ENCODE measurements at regions not wholly inside any gene's neighbourhood (a gene's known extent, or its start where the extent isn't known, plus 50 kb on each side); places are given as distances from the start of the nearest gene placed in this dataset.
A peak's percentile ranks its signal among the peaks of the same experiment; 100 is the strongest.
"Not testable (repeated sequence)": the region's sequence is repeated elsewhere in the genome, so short reads cannot be mapped to it uniquely, and the experiment has no call there.

DNA sequence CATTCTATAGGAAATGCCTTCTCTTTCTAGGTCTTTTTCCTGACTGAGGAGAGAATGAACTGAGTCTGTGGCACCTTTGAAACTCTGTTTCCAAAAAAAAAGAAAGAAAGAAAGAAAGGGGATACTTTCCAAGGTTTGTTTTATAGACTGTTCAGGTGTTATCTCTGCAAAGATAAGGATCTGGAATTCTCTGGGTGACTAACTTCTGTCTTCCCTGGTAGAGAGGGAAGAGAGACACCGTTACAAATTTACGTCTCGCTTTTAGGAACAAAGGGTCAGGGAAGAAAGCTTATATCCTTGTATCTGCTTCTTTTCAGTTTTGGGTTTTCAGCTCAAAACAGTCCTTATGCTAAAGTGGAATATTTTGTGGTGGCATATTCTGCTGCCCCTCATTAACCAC lies 314.1 kb downstream of the RAPGEF2 start:
- TF ChIP-seq, protein P1, sequence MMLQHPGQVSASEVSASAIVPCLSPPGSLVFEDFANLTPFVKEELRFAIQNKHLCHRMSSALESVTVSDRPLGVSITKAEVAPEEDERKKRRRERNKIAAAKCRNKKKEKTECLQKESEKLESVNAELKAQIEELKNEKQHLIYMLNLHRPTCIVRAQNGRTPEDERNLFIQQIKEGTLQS (CRISPR knock-in tag; conservative IDR thresholded peaks at IDR 0.05): no peak
- TF ChIP-seq, protein P2, sequence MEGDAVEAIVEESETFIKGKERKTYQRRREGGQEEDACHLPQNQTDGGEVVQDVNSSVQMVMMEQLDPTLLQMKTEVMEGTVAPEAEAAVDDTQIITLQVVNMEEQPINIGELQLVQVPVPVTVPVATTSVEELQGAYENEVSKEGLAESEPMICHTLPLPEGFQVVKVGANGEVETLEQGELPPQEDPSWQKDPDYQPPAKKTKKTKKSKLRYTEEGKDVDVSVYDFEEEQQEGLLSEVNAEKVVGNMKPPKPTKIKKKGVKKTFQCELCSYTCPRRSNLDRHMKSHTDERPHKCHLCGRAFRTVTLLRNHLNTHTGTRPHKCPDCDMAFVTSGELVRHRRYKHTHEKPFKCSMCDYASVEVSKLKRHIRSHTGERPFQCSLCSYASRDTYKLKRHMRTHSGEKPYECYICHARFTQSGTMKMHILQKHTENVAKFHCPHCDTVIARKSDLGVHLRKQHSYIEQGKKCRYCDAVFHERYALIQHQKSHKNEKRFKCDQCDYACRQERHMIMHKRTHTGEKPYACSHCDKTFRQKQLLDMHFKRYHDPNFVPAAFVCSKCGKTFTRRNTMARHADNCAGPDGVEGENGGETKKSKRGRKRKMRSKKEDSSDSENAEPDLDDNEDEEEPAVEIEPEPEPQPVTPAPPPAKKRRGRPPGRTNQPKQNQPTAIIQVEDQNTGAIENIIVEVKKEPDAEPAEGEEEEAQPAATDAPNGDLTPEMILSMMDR (IDR thresholded peaks at IDR 0.05): no peak
- CTCF ChIA-PET: no interaction called here
- Mint-ChIP-seq H3K4me3 (no peak overlapping the region), H3K36me3 (peaks cover 25% of the 10 kb centered on the region), H3K4me1 (peaks cover 7% of the 10 kb centered on the region), H3K27me3 (ENCODE audit: low read depth) (peaks cover 3% of the 10 kb centered on the region), H3K27ac (no peak overlapping the region), H3K9me3 (peaks cover 44% of the 10 kb centered on the region)
- DNase-seq (ENCODE audit: low spot score) (no peak), ATAC-seq (no peak)
- POLR2A ChIA-PET: no interaction called here

DNA sequence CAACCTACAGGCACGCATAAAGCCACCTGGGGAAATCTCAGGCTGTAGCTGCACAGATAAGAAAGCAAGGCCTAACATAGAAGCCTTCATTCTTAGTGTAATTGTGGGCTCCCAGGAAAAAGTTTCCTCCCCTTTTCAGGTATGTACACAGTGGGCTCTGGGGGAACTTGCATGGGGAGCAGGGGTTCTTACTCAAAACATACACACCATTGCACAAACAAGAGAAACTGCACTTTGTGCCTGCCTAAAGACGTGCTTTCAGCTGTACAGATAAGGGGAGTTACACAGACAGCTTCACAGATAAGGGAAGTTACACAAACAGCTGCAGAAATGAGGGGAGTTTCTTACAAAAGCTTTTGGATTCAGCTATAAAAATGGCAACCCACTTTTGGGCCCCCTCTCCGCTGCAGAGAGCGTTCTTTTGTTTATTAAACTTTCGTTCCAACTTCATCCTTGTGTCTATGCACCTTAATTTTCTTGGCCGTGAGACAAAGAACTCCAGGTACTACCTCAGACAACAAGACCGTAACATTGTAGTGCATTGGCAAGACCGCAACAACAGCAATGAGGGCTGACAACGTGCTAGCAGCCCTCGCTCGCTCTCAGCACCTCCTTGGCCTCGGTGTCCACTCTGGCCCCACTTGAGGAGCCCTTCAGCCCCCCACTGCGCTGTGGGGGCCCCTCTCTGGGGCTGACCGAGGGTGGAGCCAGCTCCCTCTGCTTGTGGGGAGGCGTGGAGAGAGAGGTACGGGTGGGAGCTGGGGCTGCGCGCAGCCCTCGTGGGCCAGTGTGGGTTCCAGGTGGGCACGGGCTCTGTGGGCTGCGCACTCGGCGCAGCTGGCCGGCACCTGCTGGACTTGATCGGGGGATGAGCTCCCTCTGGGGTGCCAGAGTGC lies 317.5 kb downstream of the RAPGEF2 start:
- Mint-ChIP-seq H3K4me1 (no peaks in the 10 kb centered on the region), H3K27ac (no peak overlapping the region), H3K9me3 (peaks cover 38% of the 10 kb centered on the region), H3K36me3 (peaks cover 21% of the 10 kb centered on the region), H3K4me3 (no peak overlapping the region), H3K27me3 (ENCODE audit: low read depth) (peaks cover 3% of the 10 kb centered on the region)
- ChIA-PET POLR2A (no interaction called here), CTCF (no interaction called here)
- TF ChIP-seq GABPB1 (CRISPR knock-in tag; IDR thresholded peaks at IDR 0.05) (peak; percentile 90), JUN (CRISPR knock-in tag; IDR thresholded peaks at IDR 0.05) (no peak)
- ATAC-seq (no peak), DNase-seq (ENCODE audit: low spot score) (no peak)

DNA sequence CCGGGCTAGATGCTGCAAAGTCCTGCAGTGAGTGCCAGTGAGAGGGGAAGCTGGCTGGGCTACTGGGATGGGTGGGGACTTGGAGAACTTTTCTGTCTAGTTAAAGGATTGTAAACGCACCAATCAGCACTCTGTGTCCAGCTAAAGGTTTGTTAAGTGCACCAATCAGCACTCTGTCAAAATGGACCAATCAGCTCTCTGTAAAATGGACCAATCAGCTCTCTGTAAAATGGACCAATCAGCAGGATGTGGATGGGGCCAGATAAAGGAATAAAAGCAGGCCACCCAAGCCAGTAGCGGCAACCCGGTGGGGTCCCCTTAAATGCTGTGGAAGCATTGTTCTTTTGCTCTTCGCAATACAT lies 318.2 kb downstream of the RAPGEF2 start:
- CTCF ChIA-PET; H3K4me3 Mint-ChIP-seq; H3K4me1 Mint-ChIP-seq; DNase-seq (ENCODE audit: low spot score); H3K27ac Mint-ChIP-seq; ATAC-seq; POLR2A ChIA-PET; H3K27me3 Mint-ChIP-seq (ENCODE audit: low read depth): not testable (repeated sequence)
- Mint-ChIP-seq H3K9me3 (peaks cover 32% of the 10 kb centered on the region), H3K36me3 (peaks cover 17% of the 10 kb centered on the region)

DNA sequence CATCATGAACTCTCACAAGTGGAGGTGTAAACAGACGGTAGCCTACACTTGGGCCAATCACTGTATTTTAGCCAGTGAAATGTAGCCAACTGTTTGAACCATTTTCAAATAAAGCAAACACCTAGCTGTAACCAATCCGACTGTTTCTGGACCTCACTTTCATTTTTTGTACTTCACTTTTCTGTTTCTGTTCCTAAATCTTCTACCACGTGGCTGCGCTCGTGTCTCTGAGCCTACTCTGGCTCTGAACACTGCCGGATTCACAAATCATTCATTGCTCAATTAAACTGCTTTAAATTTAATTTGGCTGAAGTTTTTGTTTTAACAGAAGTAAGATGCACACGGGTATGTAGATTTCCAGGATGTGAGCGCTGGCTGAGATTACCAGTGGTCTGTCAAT lies 319.1 kb downstream of the RAPGEF2 start:
- Mint-ChIP-seq H3K27ac (no peak overlapping the region), H3K9me3 (peaks cover 26% of the 10 kb centered on the region), H3K4me1 (peaks cover 3% of the 10 kb centered on the region; the same call in 1 of the 2 replicates), H3K27me3 (ENCODE audit: low read depth) (no peaks in the 10 kb centered on the region; the same call in 1 of the 2 replicates), H3K4me3 (no peak overlapping the region), H3K36me3 (peaks cover 17% of the 10 kb centered on the region)
- TF ChIP-seq, protein P3, sequence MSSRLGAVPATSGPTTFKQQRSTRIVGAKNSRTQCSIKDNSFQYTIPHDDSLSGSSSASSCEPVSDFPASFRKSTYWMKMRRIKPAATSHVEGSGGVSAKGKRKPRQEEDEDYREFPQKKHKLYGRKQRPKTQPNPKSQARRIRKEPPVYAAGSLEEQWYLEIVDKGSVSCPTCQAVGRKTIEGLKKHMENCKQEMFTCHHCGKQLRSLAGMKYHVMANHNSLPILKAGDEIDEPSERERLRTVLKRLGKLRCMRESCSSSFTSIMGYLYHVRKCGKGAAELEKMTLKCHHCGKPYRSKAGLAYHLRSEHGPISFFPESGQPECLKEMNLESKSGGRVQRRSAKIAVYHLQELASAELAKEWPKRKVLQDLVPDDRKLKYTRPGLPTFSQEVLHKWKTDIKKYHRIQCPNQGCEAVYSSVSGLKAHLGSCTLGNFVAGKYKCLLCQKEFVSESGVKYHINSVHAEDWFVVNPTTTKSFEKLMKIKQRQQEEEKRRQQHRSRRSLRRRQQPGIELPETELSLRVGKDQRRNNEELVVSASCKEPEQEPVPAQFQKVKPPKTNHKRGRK (CRISPR knock-in tag; IDR thresholded peaks at IDR 0.05; ENCODE audit: borderline replicate concordance): no peak
- ChIA-PET POLR2A (no interaction called here), CTCF (interaction anchor here (0.6 kb wide), 1 partner anchor 34 kb away, joined by 3 read pairs; no protein-coding TSS in a partner anchor)
- DNase-seq (ENCODE audit: low spot score) (no peak), ATAC-seq (no peak)

DNA sequence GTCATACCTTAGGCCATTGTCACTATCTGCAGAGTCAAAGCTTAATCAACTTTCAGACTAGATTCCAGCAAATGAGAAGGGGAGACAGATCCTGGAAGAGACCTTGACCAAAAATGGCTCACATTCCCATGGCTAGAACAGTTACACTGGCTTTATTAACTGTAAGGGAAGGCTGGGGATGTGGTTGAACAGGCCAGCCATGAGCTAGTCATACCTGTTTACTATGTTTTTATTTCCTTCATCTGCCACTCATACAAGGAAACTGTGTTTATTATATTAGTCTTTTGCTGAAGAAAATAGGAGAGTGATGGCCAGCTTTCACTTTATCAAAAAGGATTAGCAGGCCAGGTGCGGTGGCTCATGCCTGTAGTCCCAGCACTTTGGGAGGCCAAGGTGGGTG lies 319.7 kb downstream of the RAPGEF2 start:
- Mint-ChIP-seq H3K4me3 (no peak overlapping the region), H3K4me1 (peaks cover 3% of the 10 kb centered on the region; the same call in 1 of the 2 replicates), H3K9me3 (peaks cover 22% of the 10 kb centered on the region), H3K36me3 (peaks cover 17% of the 10 kb centered on the region), H3K27me3 (ENCODE audit: low read depth) (no peaks in the 10 kb centered on the region; the same call in 1 of the 2 replicates), H3K27ac (no peak overlapping the region)
- CTCF ChIA-PET: interaction anchor here (0.6 kb wide), 1 partner anchor 33 kb away, joined by 3 read pairs; no protein-coding TSS in a partner anchor
- no peak for ATAC-seq
- POLR2A ChIA-PET: no interaction called here
- no peak for DNase-seq (ENCODE audit: low spot score)
- TF ChIP-seq, protein P4, sequence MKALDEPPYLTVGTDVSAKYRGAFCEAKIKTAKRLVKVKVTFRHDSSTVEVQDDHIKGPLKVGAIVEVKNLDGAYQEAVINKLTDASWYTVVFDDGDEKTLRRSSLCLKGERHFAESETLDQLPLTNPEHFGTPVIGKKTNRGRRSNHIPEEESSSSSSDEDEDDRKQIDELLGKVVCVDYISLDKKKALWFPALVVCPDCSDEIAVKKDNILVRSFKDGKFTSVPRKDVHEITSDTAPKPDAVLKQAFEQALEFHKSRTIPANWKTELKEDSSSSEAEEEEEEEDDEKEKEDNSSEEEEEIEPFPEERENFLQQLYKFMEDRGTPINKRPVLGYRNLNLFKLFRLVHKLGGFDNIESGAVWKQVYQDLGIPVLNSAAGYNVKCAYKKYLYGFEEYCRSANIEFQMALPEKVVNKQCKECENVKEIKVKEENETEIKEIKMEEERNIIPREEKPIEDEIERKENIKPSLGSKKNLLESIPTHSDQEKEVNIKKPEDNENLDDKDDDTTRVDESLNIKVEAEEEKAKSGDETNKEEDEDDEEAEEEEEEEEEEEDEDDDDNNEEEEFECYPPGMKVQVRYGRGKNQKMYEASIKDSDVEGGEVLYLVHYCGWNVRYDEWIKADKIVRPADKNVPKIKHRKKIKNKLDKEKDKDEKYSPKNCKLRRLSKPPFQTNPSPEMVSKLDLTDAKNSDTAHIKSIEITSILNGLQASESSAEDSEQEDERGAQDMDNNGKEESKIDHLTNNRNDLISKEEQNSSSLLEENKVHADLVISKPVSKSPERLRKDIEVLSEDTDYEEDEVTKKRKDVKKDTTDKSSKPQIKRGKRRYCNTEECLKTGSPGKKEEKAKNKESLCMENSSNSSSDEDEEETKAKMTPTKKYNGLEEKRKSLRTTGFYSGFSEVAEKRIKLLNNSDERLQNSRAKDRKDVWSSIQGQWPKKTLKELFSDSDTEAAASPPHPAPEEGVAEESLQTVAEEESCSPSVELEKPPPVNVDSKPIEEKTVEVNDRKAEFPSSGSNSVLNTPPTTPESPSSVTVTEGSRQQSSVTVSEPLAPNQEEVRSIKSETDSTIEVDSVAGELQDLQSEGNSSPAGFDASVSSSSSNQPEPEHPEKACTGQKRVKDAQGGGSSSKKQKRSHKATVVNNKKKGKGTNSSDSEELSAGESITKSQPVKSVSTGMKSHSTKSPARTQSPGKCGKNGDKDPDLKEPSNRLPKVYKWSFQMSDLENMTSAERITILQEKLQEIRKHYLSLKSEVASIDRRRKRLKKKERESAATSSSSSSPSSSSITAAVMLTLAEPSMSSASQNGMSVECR (CRISPR knock-in tag; IDR thresholded peaks at IDR 0.05; ENCODE audit: borderline replicate concordance): no peak
- TF ChIP-seq, protein P5, sequence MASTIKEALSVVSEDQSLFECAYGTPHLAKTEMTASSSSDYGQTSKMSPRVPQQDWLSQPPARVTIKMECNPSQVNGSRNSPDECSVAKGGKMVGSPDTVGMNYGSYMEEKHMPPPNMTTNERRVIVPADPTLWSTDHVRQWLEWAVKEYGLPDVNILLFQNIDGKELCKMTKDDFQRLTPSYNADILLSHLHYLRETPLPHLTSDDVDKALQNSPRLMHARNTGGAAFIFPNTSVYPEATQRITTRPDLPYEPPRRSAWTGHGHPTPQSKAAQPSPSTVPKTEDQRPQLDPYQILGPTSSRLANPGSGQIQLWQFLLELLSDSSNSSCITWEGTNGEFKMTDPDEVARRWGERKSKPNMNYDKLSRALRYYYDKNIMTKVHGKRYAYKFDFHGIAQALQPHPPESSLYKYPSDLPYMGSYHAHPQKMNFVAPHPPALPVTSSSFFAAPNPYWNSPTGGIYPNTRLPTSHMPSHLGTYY (CRISPR knock-in tag; IDR thresholded peaks at IDR 0.05): no peak
- TF ChIP-seq NR2C2 (CRISPR knock-in tag; IDR thresholded peaks at IDR 0.05): no peak
- TF ChIP-seq ATF1 (CRISPR knock-in tag; IDR thresholded peaks at IDR 0.05): no peak
- TF ChIP-seq, protein P3 (CRISPR knock-in tag; IDR thresholded peaks at IDR 0.05; ENCODE audit: borderline replicate concordance): no peak
- TF ChIP-seq JUN (CRISPR knock-in tag; IDR thresholded peaks at IDR 0.05): no peak
- TF ChIP-seq GTF2I (CRISPR knock-in tag; conservative IDR thresholded peaks at IDR 0.05): no peak
- no peak for TF ChIP-seq ZNF138 (CRISPR knock-in tag; conservative IDR thresholded peaks at IDR 0.05)
- no peak for TF ChIP-seq CREB1 (CRISPR knock-in tag; IDR thresholded peaks at IDR 0.05)

All from WTC11 (cell line).